ENCODE measurements at regions not wholly inside any gene's neighbourhood (a gene's known extent, or its start where the extent isn't known, plus 50 kb on each side); places are given as distances from the start of the nearest gene placed in this dataset.

GRCh38 chr17:79137789-79138165, 63.2 kb downstream of the ENGASE start:
- POLR2A ChIA-PET = no interaction called here
- ATAC-seq (no peak), DNase-seq (ENCODE audit: low spot score) (no peak)
- Mint-ChIP-seq H3K4me3 (no peak overlapping the region), H3K36me3 (no peaks in the 10 kb centered on the region), H3K4me1 (no peaks in the 10 kb centered on the region), H3K27ac (no peak overlapping the region), H3K9me3 (peaks cover 11% of the 10 kb centered on the region), H3K27me3 (ENCODE audit: low read depth) (no peaks in the 10 kb centered on the region)
- no peak for TF ChIP-seq KAT7 (CRISPR knock-in tag; IDR thresholded peaks at IDR 0.05; ENCODE audit: borderline replicate concordance)
- no peak for TF ChIP-seq ERG (CRISPR knock-in tag; IDR thresholded peaks at IDR 0.05)
- no peak for TF ChIP-seq NR2C2 (CRISPR knock-in tag; IDR thresholded peaks at IDR 0.05)
- TF ChIP-seq ZNF121 (CRISPR knock-in tag; IDR thresholded peaks at IDR 0.05) = no peak
- TF ChIP-seq TEAD1 (CRISPR knock-in tag; IDR thresholded peaks at IDR 0.05) = no peak
- TF ChIP-seq, protein P1, sequence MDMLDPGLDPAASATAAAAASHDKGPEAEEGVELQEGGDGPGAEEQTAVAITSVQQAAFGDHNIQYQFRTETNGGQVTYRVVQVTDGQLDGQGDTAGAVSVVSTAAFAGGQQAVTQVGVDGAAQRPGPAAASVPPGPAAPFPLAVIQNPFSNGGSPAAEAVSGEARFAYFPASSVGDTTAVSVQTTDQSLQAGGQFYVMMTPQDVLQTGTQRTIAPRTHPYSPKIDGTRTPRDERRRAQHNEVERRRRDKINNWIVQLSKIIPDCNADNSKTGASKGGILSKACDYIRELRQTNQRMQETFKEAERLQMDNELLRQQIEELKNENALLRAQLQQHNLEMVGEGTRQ (CRISPR knock-in tag; IDR thresholded peaks at IDR 0.05) = no peak
- no peak for TF ChIP-seq RORB (CRISPR knock-in tag; IDR thresholded peaks at IDR 0.05)
- no peak for TF ChIP-seq ZNF416 (CRISPR knock-in tag; IDR thresholded peaks at IDR 0.05)
- TF ChIP-seq TP53 (CRISPR knock-in tag; IDR thresholded peaks at IDR 0.05) = no peak
- no peak for TF ChIP-seq CREB1 (CRISPR knock-in tag; IDR thresholded peaks at IDR 0.05)
- no peak for TF ChIP-seq STAT6 (CRISPR knock-in tag; conservative IDR thresholded peaks at IDR 0.05; ENCODE audit: low read depth)
- no peak for TF ChIP-seq IRF2 (CRISPR knock-in tag; IDR thresholded peaks at IDR 0.05; ENCODE audit: borderline replicate concordance, low read depth)
- no peak for TF ChIP-seq ZNF232 (CRISPR knock-in tag; IDR thresholded peaks at IDR 0.05)
- CTCF ChIA-PET = no interaction called here

GRCh38 chr17:79137015-79137788, 62.6 kb downstream of the ENGASE start:
- POLR2A ChIA-PET = no interaction called here
- TF ChIP-seq TEAD4 (CRISPR knock-in tag; IDR thresholded peaks at IDR 0.05) (no peak), TCF7 (CRISPR knock-in tag; IDR thresholded peaks at IDR 0.05; ENCODE audit: low read depth) (no peak)
- DNase-seq (ENCODE audit: low spot score) (no peak), ATAC-seq (no peak)
- H3K9me3 Mint-ChIP-seq = peaks cover 11% of the 10 kb centered on the region
- no peaks in the 10 kb centered on the region for H3K27me3 Mint-ChIP-seq (ENCODE audit: low read depth)
- no peaks in the 10 kb centered on the region for H3K4me1 Mint-ChIP-seq
- CTCF ChIA-PET = interaction anchor here (1.0 to 1.3 kb wide), 2 partner anchors 11 to 255 kb away, joined by 4 read pairs; no protein-coding TSS in a partner anchor
- H3K36me3 Mint-ChIP-seq = no peaks in the 10 kb centered on the region
- no peak overlapping the region for H3K27ac Mint-ChIP-seq
- H3K4me3 Mint-ChIP-seq = no peak overlapping the region

- Mint-ChIP-seq H3K27me3 (ENCODE audit: low read depth) (no peaks in the 10 kb centered on the region), H3K36me3 (no peaks in the 10 kb centered on the region), H3K4me3 (no peak overlapping the region), H3K27ac (no peak overlapping the region), H3K9me3 (peaks cover 11% of the 10 kb centered on the region), H3K4me1 (no peaks in the 10 kb centered on the region)
- DNase-seq (ENCODE audit: low spot score) = no peak
- ChIA-PET POLR2A (no interaction called here), CTCF (interaction anchor here (1.0 to 1.4 kb wide), 4 partner anchors 11 to 255 kb away, joined by 4 to 13 read pairs (median 4); no protein-coding TSS in a partner anchor)
- no peak for ATAC-seq
- TF ChIP-seq, protein P2, sequence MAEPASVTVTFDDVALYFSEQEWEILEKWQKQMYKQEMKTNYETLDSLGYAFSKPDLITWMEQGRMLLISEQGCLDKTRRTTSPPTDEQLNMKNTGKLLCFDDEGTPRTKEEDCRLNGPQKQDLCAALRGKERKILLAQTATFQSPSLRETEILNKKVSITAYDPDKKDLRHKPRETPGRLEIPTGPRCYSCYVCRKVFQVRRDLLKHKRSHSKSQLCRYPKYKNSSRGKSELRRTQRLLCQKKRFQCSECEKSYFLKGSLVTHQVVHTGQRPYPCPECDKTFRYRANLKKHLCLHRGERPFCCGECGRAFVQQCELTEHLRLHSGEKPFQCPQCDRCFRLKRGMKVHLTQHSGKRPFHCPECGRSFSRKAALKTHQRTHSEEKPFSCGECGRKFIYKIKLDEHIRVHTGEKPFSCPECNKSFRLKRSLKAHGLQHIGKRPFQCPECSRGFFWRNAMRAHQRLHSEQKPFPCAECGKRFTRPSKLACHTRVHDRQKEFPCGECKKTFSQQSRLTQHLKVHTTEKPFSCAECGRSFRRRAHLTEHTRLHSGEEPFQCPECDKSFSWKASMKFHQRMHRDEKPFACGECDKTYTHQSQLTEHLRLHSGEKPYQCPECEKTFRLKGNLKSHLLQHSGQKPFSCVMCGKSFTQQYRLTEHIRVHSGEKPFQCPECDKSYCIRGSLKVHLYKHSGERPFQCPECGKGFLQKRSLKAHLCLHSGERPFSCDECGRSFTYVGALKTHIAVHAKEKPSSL (CRISPR knock-in tag; conservative IDR thresholded peaks at IDR 0.05) = no peak
- no peak for TF ChIP-seq SOX15 (CRISPR knock-in tag; IDR thresholded peaks at IDR 0.05)
- no peak for TF ChIP-seq ZNF512 (CRISPR knock-in tag; IDR thresholded peaks at IDR 0.05; ENCODE audit: borderline replicate concordance)
- no peak for TF ChIP-seq ESRRA (CRISPR knock-in tag; IDR thresholded peaks at IDR 0.05; ENCODE audit: borderline replicate concordance)
- TF ChIP-seq ARID4B (CRISPR knock-in tag; IDR thresholded peaks at IDR 0.05; ENCODE audit: borderline replicate concordance) = no peak
Measured at GRCh38 chr17:79136596-79136995, 62.0 kb downstream of the ENGASE start.

Measured in WTC11 (cell line).